ENCODE measurements at regions not wholly inside any gene's neighbourhood (a gene's known extent, or its start where the extent isn't known, plus 50 kb on each side); places are given as distances from the start of the nearest gene placed in this dataset.

DNA sequence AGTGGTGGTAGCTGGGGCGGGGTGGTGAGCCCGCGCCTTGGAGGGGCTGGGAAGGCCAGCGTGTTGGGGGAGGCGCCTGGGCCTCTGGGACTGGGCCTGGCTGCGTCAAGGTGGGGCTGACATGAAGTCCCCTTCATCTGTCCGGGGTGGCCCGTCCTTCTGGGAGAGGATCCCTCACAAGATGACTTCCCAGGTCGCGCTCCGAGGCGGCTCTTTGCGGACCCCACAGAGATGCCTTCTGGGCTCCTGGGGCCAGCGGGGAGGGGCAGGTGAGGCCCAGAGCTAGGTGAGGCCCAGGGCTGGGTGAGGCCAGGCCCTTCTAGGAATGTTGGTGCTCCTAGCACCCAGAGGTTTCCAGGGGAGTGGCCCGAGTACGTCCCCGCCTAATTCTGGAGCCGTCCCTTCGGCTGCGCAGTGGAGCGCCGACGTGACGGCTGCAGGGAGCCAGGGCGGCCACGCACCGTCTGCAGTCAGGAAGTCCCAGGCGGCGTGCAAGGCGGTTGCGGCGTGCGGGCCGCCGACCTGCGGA, 58.2 kb upstream of the NUPR2 start:
- H3K9ac ChIP-seq (ENCODE audit: insufficient read length): no peak overlapping the region
- H3K27ac ChIP-seq: no peak overlapping the region
- TF ChIP-seq POLR2AphosphoS5 (IDR thresholded peaks at IDR 0.05; ENCODE audit: borderline replicate concordance, low read depth, low read length): no peak
- TF ChIP-seq EZH2 (IDR thresholded peaks at IDR 0.05): no peak
- no peak for TF ChIP-seq FOXP2 (optimal IDR thresholded peaks at IDR 0.05; ENCODE audit: control extremely low read depth, extremely low read length, insufficient read depth)
- no peaks in the 10 kb centered on the region for H3K9me3 ChIP-seq (ENCODE audit: low read depth, low read length)
- H3K4me3 ChIP-seq: no peak overlapping the region
- no peaks in the 10 kb centered on the region for H3K36me3 ChIP-seq (ENCODE audit: insufficient read depth, low read length)
- no peak for DNase-seq (ENCODE audit: low read depth, low spot score)
